ENCODE measurements at regions not wholly inside any gene's neighbourhood (a gene's known extent, or its start where the extent isn't known, plus 50 kb on each side); places are given as distances from the start of the nearest gene placed in this dataset.
"Not testable (repeated sequence)": the region's sequence is repeated elsewhere in the genome, so short reads cannot be mapped to it uniquely, and the experiment has no call there.

DNA sequence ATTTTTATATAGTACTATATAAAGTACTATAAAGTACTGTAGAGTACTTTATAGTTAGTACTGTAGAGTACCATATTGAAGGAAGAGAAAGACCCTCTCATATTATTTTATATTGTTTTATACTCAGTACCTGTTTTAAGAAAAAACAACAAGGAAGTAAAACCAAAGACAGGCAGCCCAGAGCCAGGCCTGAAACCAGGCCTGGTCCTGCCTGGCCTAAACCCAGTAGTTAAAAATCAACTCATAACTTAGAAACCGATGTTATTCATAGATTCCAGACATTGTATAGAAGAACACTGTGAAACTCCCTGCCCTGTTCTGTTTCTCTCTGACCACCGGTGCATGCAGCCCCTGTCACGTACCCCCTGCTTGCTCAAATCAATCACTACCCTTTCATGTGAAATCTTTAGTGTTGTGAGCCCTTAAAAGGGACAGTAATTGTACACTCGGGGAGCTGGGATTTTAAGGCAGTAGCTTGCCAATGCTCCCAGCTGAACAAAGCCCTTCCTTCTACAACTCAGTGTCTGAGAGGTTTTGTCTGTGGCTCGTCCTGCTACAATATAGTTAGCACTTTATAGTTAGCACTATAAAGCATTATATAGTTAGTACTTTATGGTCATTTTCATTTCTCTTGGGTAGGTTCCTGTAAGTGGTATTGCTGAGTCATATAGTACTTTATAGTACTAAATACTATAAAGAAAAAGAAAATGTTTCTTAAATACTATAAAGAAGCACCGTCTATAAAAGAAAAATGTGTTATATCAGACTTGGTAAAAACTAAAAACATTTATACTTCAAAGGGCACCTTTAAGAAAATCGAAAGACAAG is 940.6 kb upstream of the ACO1 start:
- TF ChIP-seq CTCF (IDR thresholded peaks at IDR 0.05; ENCODE audit: low read depth, low read length, poor library complexity, severe bottlenecking); EZH2phosphoT487 (IDR thresholded peaks at IDR 0.05; ENCODE audit: borderline replicate concordance, low read length): not testable (repeated sequence)

All from DOHH2 (cell line).